HS-5 (cell line): ENCODE measurements at regions not wholly inside any gene's neighbourhood (a gene's known extent, or its start where the extent isn't known, plus 50 kb on each side); places are given as distances from the start of the nearest gene placed in this dataset.
A peak's percentile ranks its signal among the peaks of the same experiment; 100 is the strongest.

Experiments used
- DNase-seq: peaks from one replicate; pipeline ENCODE4 v3.0.0-alpha.2; 2012; ENCODE audit warnings: low read depth

DNA sequence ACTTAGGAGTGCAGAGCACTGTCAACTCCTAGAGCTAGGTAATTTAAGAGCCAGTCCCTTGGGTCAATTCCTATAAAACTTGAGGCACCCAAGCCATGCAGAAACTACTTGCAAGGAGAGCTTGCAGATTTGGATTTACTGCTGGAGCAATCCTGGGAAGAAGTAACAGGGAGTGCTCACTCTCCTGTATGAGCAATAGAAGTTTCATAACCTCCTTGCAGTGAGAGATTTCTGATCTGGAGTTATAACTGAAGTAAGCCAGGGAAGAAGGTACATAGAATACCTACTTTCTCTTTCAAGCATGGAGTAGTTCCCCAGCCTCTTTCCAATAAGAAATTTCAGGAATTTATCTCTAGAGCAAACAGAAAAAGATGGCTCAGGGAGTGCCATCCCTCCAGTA lies 650.1 kb upstream of the USP15 start:
- DNase-seq, result no peak

DNA sequence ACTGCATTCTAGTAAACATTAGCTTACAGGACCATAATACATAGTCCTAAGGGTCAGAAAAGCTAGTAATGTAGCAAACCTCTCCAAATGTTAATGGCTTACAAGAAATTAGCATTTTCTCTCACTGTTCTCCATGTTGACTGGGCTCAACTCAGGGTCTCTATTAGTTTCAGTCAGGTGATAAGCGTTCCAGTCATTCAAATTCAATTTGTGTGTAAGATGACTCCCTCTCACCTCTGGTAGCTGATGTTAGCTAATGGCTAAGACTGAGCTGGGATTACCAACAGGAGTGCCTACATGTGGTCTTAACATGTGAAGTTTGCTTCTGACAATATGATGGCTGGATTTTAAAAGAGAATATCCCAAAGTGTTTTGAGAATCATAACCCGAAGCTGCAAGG lies 630.5 kb upstream of the USP15 start:
- no peak for DNase-seq

DNA sequence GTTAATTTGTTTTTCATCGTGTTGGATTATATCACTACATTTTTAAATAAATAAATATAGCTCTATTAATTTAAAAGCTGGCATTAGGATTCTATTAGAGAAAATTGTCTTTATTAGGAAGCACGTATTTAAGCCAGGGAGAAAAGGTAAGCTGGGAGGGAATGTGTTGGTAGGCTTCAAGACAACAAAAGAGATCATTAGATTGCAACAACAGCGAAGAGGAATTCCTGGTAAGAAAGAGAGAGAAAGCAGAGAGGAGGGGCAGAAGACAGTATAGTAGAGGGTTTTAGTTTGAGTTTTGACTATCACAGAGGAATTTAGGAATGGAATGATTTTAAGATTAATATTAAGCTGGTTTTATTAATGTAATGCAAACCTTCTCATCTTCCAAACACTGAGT lies 613.6 kb upstream of the USP15 start:
- no peak for DNase-seq

DNA sequence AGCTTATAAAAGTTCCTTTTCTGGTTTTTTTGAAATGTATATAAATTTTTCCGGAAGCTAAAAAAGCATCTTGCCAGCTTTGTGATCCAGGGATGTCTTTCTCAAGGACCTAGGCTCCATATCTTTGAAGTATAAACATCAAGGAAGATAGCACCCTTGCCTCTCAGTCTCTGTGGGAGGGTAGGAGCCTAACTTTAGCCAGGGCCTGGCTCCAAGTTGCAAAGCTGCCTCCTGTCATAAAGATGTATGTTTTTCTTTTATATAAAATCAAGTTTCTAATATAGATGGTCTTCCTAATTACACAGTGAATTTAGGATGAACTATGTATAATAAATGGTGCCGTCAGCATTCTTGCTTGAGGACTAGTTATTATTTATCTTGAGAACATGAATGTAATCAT lies 612.6 kb upstream of the USP15 start:
- DNase-seq, result no peak

DNA sequence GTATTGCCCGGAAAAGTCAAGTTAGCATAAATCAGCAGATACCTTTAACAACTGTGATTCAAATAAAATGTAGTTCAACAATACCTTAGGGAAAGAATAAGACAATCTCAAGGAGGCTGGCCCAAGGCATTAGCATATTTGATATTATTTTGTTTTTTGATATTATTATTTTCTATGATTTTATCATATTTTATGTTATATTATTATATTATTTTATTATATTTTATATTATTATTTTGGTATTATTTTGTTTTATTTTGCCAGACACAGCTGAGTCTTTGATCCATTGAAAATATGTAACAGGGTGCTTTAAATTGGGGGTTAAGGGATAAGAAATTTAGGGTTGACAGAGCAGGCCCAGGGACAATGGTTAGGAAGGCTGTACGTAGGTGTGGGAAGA lies 607.9 kb upstream of the USP15 start:
- DNase-seq, result no peak

DNA sequence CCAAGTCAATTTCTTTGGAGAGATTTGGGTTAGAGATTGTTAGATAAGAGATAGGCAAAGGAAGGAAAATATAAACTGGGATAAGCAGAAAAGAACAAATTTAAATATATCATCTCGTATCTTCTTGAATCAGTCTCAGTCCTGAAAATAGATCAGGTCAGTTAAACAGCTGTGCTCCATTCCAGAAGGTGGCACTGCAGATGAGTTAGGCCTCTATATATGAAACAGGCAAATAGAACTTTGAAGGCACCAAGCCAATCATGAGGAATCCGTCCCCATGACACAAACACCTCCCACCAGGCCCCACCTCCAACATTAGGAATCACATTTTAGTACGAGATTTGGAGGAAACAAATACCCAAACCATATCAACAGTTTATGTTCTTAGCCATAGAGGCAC lies 605.5 kb upstream of the USP15 start:
- DNase-seq, result no peak

DNA sequence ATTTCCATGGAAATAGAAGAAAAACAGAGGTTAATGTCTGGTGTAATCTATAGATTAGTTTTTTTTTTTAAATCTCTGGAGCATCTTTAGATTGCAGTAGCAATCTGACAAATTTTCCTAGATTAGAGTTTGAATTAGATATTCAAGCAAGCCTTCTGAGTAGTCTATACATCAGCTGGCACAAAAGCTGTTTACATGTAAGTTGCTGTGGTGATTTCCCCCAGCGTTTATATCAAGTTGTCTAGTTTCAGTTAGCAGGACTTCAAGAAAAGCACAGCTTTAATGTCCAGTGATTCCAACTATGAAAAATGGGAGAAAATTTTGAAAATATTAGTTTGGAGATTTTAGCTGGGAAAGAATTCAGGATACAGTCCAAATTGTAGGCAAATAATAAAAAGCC lies 605.0 kb upstream of the USP15 start:
- no peak for DNase-seq

DNA sequence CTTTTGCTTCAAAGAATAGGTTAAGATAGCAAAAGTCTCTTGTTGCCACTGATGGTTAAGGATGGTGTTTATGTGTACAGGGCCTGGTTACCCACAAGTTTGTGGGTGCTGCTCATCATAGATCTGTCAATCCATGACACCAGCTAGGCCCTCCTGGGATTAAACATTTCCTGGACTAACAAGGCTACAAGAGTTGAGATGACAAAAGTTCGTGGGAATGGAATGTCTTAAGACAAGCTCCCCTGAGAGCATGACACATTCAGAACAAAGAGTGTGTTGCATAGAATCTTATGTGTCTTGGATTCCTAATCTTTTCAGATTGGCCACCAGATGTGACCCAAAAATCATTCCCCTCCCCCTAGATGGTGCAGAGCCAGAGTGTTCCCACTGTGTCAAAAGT lies 592.5 kb upstream of the USP15 start:
- DNase-seq, result peak; percentile 9

DNA sequence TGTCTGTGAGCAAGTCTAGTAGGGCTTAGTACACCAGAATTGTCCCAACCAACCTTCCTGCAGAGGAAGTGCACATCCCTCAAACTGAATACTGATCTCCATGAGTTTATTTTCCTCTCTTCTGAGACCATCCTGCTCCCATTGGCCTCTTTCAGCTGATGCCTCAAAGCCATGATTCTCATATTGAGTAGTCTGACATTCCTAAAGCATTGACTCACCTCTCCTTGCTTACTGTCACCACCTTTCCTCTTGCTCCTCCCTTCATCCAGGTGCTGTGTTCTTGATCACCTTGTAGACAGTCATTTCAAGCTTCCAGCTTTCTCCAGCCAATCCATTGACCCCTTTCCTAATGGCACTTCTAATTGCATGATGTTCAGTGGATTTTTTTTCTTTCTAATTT lies 583.7 kb upstream of the USP15 start:
- no peak for DNase-seq

DNA sequence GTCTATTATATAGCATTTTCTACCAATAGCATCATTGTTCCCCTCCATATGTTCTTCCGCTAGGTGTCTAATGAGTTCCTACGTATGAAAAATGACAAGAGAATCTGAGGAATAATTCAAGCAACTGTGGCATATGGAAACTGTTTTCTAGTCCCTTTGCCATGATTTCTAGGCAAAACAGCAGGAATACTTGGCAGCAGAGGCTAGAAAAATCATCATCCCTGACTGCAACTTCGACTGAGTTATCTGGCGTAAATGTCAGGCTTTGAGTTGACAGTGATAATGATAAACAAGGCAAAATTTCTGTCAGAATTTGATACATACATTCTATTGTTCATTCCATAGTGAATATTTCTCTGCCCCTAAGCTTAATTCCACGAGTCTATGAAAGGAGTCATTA lies 572.8 kb upstream of the USP15 start:
- DNase-seq, result no peak

DNA sequence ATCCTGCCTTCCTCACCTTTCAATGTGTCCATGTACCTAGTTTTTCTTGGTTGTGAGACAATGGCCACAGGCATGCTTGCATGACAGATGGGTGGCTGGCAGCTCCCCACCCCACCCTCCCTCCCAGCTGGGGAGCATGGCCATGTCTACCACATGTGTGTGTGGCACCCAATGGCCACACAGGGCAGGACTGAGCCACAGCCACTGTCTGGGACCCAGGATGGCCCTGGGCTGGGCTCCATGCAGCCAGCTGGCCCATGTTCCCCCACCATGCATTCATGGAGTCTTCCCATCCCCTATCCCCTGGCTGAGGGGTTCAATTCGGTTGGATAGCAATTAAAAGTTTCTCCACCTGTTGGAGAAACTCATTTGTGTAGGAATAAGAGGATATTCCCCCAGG lies 566.0 kb upstream of the USP15 start:
- DNase-seq, result no peak

DNA sequence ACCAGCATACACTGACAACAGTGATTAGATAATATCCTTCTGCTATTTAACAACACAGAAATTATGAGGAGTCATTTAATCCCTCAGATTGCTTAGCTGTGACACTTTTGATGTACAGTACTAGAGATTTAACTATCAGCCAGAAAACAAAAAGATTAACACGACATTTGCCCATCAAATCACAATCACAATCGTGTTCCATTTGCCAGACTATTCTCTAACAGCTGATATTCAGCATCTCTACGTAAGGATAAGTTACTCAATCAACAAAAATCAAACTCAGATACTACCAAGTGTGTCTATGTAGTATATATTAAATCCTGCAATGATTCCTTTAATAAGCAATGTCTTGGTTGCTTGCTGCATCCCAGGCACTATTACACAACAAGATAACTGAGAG lies 558.7 kb upstream of the USP15 start:
- DNase-seq, result no peak

DNA sequence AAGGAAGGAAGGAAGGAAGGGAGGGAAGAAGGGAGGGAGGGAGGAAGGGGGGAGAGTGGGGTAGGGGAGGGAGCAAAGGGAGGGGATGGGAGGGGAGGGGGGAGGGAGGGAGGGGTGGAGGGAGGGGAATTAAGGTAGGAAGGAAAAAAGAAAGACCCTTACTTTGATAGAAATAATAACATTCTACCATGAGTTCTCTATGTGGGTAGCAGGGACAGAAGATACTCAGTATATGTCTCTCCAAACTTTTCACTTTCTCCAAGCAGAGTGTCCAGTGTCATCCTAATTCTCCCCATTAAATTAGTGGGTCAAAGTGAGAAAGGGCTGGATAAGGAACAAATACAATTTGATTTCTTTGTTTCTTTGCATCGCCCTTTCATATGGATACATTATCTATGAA lies 553.4 kb upstream of the USP15 start:
- DNase-seq, result no peak

DNA sequence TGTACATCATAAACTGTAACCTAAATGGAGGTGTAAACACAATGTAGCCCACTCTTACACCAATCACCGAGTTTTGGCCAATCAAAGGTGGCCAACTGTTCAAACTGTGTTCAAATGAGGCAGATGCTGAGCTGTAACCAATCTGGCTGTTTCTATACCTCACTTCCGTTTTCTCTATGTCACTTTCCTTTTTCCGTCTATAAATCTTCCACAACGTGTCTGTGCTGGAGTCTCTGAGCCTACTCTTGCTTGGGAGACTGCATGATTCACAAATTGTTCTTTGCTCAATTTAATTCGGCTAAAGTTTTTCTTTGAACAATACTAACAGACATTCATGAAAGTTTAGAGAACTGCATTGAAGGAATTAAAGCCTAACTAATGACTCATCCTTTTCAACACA lies 547.1 kb upstream of the USP15 start:
- DNase-seq, result no peak

DNA sequence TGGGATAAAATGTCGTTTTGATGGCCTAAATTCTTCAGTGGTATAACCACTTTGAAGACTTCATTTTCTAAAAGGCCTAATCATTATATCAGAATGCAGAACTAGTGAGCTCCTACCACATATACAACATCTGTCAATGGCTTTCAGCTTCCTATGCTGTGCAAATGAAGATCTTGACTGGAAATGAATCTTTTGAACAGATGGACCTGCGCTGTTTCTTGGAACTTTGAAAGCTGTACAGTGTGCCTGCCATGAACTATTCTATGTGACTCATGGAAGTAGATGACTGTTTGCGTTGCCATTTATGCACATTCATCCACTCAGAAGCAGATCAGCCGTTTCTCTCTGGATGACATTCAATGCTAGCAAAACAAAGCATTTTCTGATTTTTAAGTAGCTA lies 542.2 kb upstream of the USP15 start:
- no peak for DNase-seq

DNA sequence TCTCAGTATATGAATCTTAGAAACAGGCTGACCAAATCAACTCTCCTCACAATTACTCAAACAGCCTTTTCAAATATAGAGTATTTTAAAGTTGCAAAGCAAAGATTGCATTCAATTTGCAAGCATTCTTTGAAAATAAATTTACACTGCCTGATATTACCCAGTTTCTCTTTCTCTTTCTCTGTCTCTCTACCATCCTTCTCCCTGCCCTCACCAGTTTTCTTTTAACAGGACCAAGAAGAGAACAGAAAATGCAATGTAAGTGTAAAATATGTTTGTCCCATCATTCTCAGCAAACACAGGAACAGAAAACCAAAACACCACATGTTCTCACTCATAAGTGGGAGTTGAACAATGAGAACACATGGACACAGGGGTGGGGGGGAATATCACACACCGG lies 520.3 kb upstream of the USP15 start:
- no peak for DNase-seq

DNA sequence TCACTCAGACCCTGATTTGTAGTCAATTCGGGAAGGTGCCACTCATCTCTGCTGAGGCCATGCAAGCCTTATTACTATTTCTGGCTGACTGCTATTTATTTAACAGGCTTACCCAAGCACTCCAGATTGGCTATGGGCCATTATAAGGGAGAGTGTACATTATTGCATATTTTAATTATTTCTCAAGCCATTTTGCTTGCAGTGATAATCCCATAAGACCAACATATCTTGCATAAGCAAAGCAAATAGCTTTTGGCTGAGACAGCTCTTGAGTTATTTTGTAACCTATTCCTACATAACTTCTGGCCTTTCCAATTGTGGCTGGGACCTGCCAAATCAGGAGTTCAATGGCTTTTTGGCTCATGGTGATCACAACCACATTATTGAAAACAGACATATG lies 509.6 kb upstream of the USP15 start:
- peak; percentile 53 for DNase-seq

DNA sequence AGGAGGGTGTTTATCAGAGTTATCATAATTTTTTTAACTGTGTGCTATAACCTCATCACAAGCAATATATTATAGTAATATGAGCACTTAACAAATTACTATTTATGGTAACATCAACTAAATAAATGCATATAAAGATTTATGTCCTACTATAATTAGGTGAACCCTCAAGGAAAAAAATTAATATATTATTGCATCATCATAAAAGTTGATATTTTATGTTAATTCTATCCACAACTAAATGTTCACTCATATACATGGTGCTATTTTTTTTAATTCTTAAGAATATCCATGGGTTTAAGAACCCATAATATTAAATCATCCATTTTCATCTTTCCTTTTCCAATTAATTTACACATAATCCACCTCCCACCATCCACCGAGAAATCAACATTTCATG lies 506.0 kb upstream of the USP15 start:
- DNase-seq, result no peak

DNA sequence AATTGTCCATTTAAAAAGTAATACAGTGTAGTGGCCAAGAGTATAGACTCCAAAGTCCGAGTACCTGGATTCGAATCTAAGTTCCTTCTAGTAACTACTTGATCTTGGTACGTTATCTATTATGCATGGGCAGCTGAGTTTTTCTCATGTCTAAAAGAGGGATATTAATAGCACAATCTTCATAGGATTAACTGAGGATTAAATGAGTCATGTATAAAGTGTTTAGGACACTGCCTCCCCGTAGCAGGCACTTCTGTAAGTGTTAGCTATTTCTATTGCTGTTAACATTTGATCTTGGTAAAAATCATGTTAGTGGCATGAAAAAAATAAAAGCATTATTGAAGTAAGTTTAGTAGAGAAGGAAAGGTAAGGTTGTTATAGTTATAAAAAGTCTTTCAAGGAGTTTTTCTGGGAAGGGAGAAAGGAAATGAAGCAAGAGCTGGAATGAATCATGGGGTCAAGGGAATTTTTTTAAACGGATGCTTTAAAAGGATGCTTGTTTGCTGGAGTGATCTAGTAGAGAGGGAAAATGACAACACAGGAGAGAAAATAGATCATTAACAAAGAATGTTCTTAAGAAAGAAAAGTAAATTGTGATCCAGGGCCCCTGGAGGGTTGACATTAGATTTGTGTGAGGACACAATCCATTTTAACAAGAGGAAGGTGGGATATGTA lies 502.2 kb upstream of the USP15 start:
- DNase-seq, result peak; percentile 57

DNA sequence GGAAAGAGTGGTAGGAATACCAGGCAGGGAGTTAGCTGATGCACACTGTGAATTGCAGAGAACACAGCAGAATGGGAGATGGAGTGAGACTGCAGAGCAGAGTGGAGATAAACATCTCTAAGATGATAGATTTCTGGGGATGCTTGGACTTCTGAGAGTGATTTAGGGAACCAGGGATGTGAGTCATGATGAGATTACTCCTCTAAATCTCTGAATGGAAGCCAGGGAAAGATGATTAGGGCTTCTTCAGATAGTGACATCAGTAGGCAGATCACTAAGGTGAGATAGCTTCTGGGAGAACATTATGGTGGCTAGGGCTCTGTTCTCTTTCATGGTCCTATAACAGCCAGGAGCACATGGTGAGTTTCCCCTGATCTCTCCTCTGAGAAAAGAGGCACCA lies 501.5 kb upstream of the USP15 start:
- DNase-seq, result peak; percentile 38

DNA sequence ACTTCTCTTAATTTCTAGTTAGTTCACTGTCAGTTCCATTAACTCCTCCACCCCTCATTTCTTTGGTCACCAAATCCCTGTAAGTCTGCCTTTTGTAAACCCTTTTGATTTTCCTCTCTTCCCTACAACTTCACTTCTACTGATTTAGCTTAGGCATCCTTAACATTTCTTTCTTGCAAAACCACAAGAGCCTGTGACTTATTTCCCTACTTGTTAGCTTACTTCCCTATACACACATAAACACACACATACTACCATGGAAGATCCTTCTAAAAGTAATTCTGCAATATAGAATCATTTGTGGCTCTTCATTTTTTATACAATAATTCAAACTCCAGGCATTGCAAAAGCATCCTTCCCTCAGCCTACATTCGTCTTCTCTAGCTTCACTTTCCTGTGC lies 494.3 kb upstream of the USP15 start:
- DNase-seq, result no peak

DNA sequence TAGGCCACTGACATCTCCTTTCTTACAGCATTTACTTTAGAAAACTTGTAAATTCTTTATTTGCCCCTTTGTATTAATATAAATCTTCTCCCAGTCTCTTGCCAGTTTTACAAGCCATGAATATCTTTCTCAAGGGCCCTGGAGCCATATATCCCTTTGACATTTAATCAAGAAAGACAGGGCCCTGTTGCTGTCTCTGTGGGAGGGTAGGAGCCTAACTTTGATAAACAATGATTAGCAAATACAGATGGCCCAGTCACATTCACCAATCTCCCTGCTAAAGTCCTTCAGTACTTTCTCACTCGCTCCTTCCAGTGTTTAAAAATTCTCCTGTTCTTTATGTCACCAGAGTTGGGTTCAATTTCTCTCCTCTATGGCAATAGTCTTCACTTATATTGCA lies 479.8 kb upstream of the USP15 start:
- DNase-seq, result no peak

DNA sequence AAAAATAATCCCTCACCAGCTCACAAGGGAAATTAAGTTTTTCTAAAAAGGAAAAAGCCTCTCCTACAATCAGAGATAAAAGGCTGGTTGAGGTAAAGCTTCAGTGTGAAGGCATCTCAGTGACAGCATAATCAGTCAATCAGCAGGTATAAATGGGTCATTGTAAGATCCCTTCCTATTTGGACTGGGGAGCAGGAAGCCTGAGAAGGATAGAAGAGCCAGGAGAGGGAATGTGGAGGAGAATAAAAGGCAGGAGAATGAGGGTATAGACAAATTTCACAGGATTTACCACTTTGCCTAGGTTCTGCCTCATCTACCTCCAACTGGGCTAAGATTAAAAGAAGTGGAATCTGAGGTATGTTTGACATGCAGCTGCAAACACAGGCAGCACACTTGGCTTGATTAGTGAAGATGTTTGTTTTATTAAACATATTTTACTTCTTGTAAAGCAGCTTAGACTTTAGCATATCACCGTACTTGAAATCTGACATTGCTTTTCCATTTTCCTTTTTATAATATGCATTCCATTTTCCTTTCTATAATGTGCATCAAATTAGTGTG lies 479.1 kb upstream of the USP15 start:
- DNase-seq, result no peak

DNA sequence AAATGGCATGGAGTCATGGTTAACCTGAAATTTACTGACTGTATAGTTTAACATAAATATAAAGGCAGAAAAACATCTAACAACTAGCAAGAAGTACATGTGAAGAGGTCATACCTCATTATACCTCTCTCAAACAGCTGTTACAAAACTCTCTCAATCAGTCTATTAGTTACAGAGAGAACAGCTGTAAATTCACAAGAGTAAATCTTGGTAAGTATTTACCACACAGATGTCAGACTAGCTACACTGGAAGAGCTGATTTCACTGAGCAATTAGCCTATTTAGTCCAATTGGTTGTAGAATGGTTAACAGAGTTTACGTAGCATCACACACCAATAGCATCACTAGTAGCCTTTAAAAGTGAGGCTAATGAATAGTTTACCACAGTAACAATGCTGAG lies 463.4 kb upstream of the USP15 start:
- DNase-seq, result no peak

DNA sequence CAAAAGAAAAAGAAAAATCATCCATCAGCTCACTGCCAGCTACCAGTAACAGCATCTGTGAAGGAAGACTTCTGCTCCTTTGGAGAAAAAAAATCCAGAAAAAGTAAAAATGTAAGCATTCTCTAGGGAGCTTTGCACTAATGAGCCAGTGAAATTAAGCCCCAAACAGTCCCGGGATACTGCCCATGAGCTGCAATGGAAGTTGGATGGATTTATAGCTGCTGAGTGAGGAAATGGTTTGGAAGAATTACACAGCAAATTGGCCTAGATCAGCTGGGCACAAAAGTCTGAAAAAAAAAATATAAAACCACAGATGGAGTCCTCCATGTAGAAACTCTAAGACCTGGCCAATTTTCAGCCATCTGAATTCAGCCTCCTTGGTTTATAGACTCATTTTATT lies 462.9 kb upstream of the USP15 start:
- DNase-seq, result no peak
